WTC11 (cell line): ENCODE measurements at regions not wholly inside any gene's neighbourhood (a gene's known extent, or its start where the extent isn't known, plus 50 kb on each side); places are given as distances from the start of the nearest gene placed in this dataset.

Experiments
- ATF2 ChIP-seq: sonication (generic); formaldehyde crosslinking; IDR thresholded peaks from 2 replicates; pipeline ENCODE4 v1.8.1; 2022; ENCODE audit warnings: low read depth, missing genetic modification reagents, borderline replicate concordance
- CTCF ChIP-seq: fragments of 200-600 bp; IDR thresholded peaks from 2 replicates; pipeline ENCODE4 v1.8.0; 2022; ENCODE audit warnings: antibody characterized with exemption

DNA sequence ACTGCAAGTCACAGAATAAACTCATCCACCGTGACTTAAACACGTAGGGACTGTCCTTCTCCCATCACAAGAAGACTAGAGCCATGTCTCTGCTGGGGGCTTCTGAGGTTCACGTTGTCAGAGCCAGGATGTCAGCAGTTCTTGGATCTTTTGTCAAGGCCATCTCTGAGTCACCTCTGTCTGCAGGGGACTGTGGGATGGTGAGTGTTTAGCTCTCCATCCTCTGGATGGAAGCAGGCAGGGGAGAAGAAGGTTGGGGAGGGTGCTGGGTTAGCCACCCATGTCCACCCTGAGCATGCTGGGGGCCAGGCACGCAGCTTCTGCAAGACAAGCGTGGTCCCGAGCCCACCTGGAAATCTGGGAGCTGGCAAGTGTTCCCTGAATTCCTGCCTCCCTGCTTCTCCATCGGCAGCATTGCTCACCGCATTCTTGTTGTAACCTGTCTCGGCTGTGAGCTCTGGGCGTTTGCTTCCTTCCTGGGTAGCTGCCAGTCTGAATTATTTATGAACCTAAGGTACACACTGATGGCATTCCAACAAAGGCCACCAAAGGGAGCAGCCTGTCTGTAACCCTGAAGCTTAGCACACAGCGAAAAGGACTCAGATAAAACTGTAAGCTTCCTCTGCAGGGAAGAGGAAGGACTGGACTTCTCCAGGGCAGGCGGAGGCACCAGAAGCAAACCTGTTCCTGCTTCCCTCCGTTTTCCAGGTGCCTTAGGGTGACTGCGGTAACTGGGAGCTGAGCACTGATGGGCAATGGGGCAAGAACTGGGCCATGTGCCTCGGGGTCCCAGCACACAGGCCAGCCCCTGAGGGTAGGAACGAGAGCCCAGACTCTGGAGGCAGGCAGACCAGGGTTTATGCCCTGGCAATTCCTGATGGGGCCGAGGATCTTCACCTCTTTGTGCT lies 88.6 kb downstream of the RIPK4 start:
- no peak for TF ChIP-seq CTCF
- TF ChIP-seq ATF2 = no peak
